Neural crest cell (in vitro differentiated cells): ENCODE measurements at regions not wholly inside any gene's neighbourhood (a gene's known extent, or its start where the extent isn't known, plus 50 kb on each side); places are given as distances from the start of the nearest gene placed in this dataset.
"Not testable (repeated sequence)": the region's sequence is repeated elsewhere in the genome, so short reads cannot be mapped to it uniquely, and the experiment has no call there.

Experiments used
- DNase-seq: peaks from one replicate; pipeline ENCODE4 v3.0.0; 2021; ENCODE audit warnings: low read depth, mixed read lengths, low spot score
- H3K27ac Mint-ChIP-seq: one replicate; pipeline ENCODE4 v1.8.0; 2021; ENCODE audit warnings: mild to moderate bottlenecking, mixed read lengths; ENCODE audit not compliant: unreplicated experiment
- H3K27me3 Mint-ChIP-seq: 2 replicates; pipeline ENCODE4 v1.8.0; 2021; ENCODE audit warnings: low read depth, mild to moderate bottlenecking, mixed read lengths
- H3K36me3 Mint-ChIP-seq: 2 replicates; pipeline ENCODE4 v1.8.0; 2021; ENCODE audit warnings: low read depth, mild to moderate bottlenecking, mixed read lengths
- H3K4me1 Mint-ChIP-seq: 2 replicates; pipeline ENCODE4 v1.8.0; 2021; ENCODE audit warnings: mixed read lengths
- H3K4me3 Mint-ChIP-seq: one replicate; pipeline ENCODE4 v1.8.0; 2021; ENCODE audit warnings: mild to moderate bottlenecking, mixed read lengths
- H3K9me3 Mint-ChIP-seq: 2 replicates; pipeline ENCODE4 v1.8.0; 2021; ENCODE audit warnings: mixed read lengths
- CTCF ChIP-seq: fragments of 200-600 bp; sonication (generic); conservative IDR thresholded peaks from 2 replicates; pipeline ENCODE4 v1.5.0; 2021; ENCODE audit warnings: antibody characterized with exemption, mild to moderate bottlenecking

DNA sequence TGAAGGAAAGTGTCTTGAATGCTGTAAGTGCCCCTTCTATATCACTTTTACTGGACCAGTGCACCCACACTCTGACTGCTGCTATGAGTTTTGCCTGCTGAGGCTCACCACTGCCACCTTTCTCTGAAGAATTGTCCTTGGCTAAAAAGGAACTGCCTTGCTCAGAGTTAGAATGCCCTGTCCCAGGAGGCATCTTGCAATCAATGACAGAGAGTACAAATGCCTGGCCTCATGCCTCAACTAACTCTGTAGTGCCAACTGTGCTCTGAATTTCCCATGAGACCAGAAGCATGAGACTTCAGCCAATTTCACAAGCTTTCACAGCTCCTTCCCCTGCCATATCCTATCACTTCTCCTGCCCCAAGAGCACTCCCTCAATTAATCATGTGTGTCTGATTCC is 569.7 kb downstream of the ZNF608 start:
- peaks cover 24% of the 10 kb centered on the region for H3K36me3 Mint-ChIP-seq
- H3K27ac Mint-ChIP-seq, result peak overlapping the region; percentile 29
- no peak for DNase-seq
- TF ChIP-seq CTCF, result no peak
- H3K4me1 Mint-ChIP-seq, result peaks cover 9% of the 10 kb centered on the region
- peaks cover 17% of the 10 kb centered on the region for H3K9me3 Mint-ChIP-seq
- H3K4me3 Mint-ChIP-seq, result no peak overlapping the region
- no peaks in the 10 kb centered on the region for H3K27me3 Mint-ChIP-seq

GRCh38 chr5:124173386-124173785 is 573.1 kb downstream of the ZNF608 start:
- no peaks in the 10 kb centered on the region for H3K27me3 Mint-ChIP-seq
- H3K27ac Mint-ChIP-seq, result no peak overlapping the region
- H3K36me3 Mint-ChIP-seq, result peaks cover 27% of the 10 kb centered on the region
- no peak for TF ChIP-seq CTCF
- H3K4me1 Mint-ChIP-seq, result no peaks in the 10 kb centered on the region
- peaks cover 25% of the 10 kb centered on the region for H3K9me3 Mint-ChIP-seq
- H3K4me3 Mint-ChIP-seq, result no peak overlapping the region
- no peak for DNase-seq

GRCh38 chr5:124172389-124173003 is 573.9 kb downstream of the ZNF608 start:
- H3K4me1 Mint-ChIP-seq, result no peaks in the 10 kb centered on the region
- no peak overlapping the region for H3K4me3 Mint-ChIP-seq
- DNase-seq, result no peak
- peaks cover 30% of the 10 kb centered on the region for H3K36me3 Mint-ChIP-seq
- TF ChIP-seq CTCF, result no peak
- H3K27ac Mint-ChIP-seq, result no peak overlapping the region
- H3K9me3 Mint-ChIP-seq, result peaks cover 26% of the 10 kb centered on the region
- H3K27me3 Mint-ChIP-seq, result no peaks in the 10 kb centered on the region

DNA sequence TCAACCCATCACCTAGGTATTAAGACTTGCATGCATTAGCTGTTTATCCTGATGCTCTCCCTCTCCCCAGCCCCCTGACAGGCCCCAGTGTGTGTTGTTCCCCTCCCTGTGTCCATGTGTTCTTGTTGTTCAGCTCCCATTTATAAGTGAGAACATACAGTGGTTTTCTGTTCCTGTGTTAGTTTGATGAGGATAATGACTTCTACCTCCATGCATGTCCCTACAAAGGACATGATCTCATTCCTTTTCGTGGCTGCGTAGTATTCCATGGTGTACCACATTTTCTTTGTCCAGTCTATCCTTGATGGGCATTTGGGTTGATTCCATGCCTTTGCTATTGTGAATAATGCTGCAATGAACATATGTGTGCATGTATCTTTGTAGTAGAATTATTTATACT is 578.3 kb downstream of the ZNF608 start:
- DNase-seq, H3K4me3 Mint-ChIP-seq, H3K4me1 Mint-ChIP-seq, H3K27me3 Mint-ChIP-seq, H3K27ac Mint-ChIP-seq: not testable (repeated sequence)
- Mint-ChIP-seq H3K36me3 (peaks cover 22% of the 10 kb centered on the region), H3K9me3 (peaks cover 14% of the 10 kb centered on the region)

DNA sequence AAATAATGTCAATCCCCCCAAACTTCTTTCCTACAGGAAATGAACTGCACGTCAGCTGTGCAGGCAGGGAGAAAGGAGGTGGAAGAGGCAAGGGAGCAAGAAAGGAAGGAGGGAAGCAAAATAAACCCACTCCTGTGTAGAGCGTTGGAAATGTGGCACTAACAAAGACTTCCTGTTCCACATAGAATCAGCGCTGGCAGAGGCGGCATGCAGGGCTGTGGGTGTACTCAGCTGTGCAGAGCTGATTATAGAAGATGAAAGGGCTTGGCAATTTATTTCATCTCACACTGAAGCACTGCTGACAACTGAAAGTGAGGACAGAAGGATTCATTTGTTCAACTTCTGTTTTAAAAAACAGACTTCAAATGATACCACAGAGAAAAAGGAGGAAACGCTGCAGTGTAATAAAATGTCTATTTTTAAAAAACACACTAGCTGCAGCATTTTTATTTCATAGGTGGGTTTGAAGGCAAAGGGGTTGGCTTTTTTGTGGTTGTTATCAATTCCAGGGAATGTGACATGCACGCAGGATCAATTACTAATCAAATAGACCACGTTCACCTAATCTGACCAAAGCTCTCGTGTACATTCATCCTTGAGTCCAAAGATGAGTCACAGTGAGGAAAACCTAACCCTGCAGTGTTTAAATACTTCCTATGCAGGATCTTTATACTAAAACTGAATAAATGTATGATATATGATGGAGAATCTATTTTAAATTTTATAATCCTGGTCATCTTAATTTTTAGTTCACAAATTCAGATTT is 583.5 kb downstream of the ZNF608 start:
- DNase-seq, result peak; percentile 17
- H3K27me3 Mint-ChIP-seq, result no peaks in the 10 kb centered on the region
- peaks cover 8% of the 10 kb centered on the region for H3K9me3 Mint-ChIP-seq
- no peak for TF ChIP-seq CTCF
- H3K27ac Mint-ChIP-seq, result peak overlapping the region; percentile 98
- H3K4me1 Mint-ChIP-seq, result peaks cover 31% of the 10 kb centered on the region
- peak overlapping the region; percentile 9 for H3K4me3 Mint-ChIP-seq
- peaks cover 9% of the 10 kb centered on the region for H3K36me3 Mint-ChIP-seq

DNA sequence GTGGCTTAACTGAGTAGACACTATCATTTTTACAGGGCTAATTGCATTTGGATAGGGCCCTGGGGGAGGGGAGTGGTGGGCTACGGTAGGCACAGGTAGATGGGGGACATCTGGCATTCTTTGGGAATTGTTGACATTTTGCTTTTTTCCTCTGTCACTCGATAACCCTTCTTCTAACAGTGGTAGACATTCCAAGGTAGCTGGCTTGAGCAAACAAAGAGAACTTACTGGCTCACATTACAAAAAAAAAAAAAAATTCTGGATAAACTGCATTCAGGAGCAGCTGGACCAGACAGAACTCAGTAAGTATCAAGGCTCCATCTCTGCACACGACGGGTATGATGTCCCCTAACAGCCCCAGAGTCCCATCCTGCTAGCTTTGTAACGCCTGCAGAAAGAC is 585.2 kb downstream of the ZNF608 start:
- Mint-ChIP-seq H3K4me1 (peaks cover 35% of the 10 kb centered on the region), H3K36me3 (peaks cover 13% of the 10 kb centered on the region), H3K4me3 (no peak overlapping the region), H3K27ac (no peak overlapping the region), H3K9me3 (peaks cover 13% of the 10 kb centered on the region), H3K27me3 (no peaks in the 10 kb centered on the region)
- no peak for DNase-seq
- no peak for TF ChIP-seq CTCF
